22Rv1 (cell line): ENCODE measurements at regions not wholly inside any gene's neighbourhood (a gene's known extent, or its start where the extent isn't known, plus 50 kb on each side); places are given as distances from the start of the nearest gene placed in this dataset.

Source experiments
- ZFX ChIP-seq: fragments of 450-650 bp; IDR thresholded peaks from 2 replicates; pipeline ENCODE4 v1.6.1; 2017; ENCODE audit warnings: antibody characterized with exemption, borderline replicate concordance
- TF ChIP-seq, protein P1 (sequence below): fragments of 450-650 bp; IDR thresholded peaks from 2 replicates; pipeline ENCODE4 v1.5.1; 2017; ENCODE audit warnings: mild to moderate bottlenecking

DNA sequence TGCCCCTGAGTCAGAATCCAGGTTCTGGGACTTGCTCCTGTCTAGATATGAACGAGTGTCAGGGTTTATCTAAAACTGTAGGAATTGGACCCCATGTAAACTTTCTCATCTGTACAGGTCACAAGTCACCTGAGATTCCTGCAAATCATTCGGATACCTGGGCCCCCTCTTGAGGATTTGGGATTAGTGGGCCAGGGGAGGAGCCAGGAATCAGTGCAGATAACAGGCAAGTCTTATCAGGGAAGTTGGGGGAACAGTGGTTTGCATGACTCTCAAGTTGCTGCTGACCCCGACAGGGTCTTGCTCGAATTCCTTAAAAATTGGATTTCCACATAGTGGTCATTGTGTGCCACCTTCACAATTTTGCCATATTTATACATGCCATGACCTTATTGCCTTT is 188.4 kb upstream of the LYZL1 start:
- TF ChIP-seq, protein P1, sequence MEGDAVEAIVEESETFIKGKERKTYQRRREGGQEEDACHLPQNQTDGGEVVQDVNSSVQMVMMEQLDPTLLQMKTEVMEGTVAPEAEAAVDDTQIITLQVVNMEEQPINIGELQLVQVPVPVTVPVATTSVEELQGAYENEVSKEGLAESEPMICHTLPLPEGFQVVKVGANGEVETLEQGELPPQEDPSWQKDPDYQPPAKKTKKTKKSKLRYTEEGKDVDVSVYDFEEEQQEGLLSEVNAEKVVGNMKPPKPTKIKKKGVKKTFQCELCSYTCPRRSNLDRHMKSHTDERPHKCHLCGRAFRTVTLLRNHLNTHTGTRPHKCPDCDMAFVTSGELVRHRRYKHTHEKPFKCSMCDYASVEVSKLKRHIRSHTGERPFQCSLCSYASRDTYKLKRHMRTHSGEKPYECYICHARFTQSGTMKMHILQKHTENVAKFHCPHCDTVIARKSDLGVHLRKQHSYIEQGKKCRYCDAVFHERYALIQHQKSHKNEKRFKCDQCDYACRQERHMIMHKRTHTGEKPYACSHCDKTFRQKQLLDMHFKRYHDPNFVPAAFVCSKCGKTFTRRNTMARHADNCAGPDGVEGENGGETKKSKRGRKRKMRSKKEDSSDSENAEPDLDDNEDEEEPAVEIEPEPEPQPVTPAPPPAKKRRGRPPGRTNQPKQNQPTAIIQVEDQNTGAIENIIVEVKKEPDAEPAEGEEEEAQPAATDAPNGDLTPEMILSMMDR = no peak
- no peak for TF ChIP-seq ZFX
